ENCODE measurements at regions not wholly inside any gene's neighbourhood (a gene's known extent, or its start where the extent isn't known, plus 50 kb on each side); places are given as distances from the start of the nearest gene placed in this dataset.
A peak's percentile ranks its signal among the peaks of the same experiment; 100 is the strongest.

DNA sequence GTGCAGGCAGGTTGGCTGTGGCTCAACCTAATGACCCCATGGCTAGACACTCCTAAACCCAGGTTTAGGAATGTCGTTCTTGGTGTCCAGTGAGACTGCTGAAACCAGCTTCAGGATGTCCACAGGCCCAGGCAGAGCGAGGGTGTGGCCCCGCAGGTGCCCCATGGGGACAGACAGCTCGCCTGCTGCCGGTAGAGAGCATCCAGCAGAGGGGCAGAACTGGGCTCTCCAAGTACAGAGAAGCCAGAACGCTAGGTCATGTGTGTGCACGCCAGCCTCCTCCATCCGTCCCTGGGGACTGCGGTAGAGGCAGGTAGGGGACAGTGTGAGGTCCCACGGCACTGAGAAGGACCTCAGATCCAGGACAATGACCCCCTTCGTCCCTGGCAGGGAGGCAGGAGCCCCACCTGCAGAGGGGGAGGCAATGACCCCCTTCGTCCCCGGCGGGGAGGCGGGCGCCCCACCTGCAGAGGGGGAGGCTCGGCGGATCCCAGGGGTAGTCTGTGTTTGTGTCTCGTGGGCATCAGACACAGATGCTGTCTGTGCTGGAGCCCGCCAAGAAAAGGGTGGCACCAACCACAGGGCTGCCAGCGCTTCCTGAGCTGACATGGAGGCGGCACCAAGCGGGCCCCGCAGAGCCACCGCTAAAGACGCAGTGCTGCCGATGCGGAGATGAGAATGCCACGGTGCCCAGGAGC lies 118.4 kb downstream of the FAM53A start:
- ChIA-PET POLR2A (no interaction called here), CTCF (no interaction called here)
- H3K27me3 ChIP-seq (replicated peaks in 1 of 2; ENCODE audit: control insufficient read depth in 2 of 2, extremely low read depth in 1 of 2, insufficient read depth in 2 of 2, low read length in 1 of 2) = peaks cover 0 to 80% of the 10 kb centered on the region in 2 experiments
- H3K4me1 ChIP-seq (ENCODE audit: control insufficient read depth in 1 of 2, extremely low read depth in 1 of 2, insufficient read depth in 2 of 2, low read length in 2 of 2) = peaks cover 0 to 18% of the 10 kb centered on the region in 2 experiments
- no peak overlapping the region for H3K4me3 ChIP-seq (ENCODE audit: control insufficient read depth in 1 of 2, extremely low read depth in 1 of 2, low read length in 1 of 2)
- H3K27ac ChIP-seq (ENCODE audit: low read length) = no peak overlapping the region
- peak overlapping the region in 1 of 3 donors; percentile 80 for H3K4me3 Mint-ChIP-seq
- H3K36me3 ChIP-seq (ENCODE audit: control insufficient read depth in 2 of 2, extremely low read depth in 1 of 2, insufficient read depth in 1 of 2, low read length in 1 of 2) = no peaks in the 10 kb centered on the region
- H3K36me3 Mint-ChIP-seq = no peaks in the 10 kb centered on the region
- no peaks in the 10 kb centered on the region for H3K9me3 ChIP-seq
- ATAC-seq (replicated peaks in 1 of 4) = peak; percentile 37 to 74 (median 66)
- H3K27ac Mint-ChIP-seq = no peak overlapping the region
- H3K9me3 Mint-ChIP-seq = no peaks in the 10 kb centered on the region
- peaks cover 3 to 24% of the 10 kb centered on the region in 2 donors for H3K27me3 Mint-ChIP-seq
- H3K4me1 Mint-ChIP-seq = peaks cover 3 to 6% (median 3%) of the 10 kb centered on the region in 3 donors
- WGBS (ENCODE audit: insufficient coverage) = 52% methylated on average over 26 of the region's 29 CpGs
- peak in 10 of 35 experiments; percentile 15 to 33 (median 22) for DNase-seq

- Histone ChIP-seq H3K36me3 (ENCODE audit: control insufficient read depth in 2 of 2, extremely low read depth in 1 of 2, insufficient read depth in 1 of 2, low read length in 1 of 2) (no peaks in the 10 kb centered on the region), H3K27ac (ENCODE audit: low read length) (no peak overlapping the region), H3K4me3 (ENCODE audit: control insufficient read depth in 1 of 2, extremely low read depth in 1 of 2, low read length in 1 of 2) (no peak overlapping the region), H3K27me3 (replicated peaks in 1 of 2; ENCODE audit: control insufficient read depth in 2 of 2, extremely low read depth in 1 of 2, insufficient read depth in 2 of 2, low read length in 1 of 2) (peaks cover 0 to 80% of the 10 kb centered on the region in 2 experiments), H3K9me3 (no peaks in the 10 kb centered on the region), H3K4me1 (ENCODE audit: control insufficient read depth in 1 of 2, extremely low read depth in 1 of 2, insufficient read depth in 2 of 2, low read length in 2 of 2) (peaks cover 0 to 18% of the 10 kb centered on the region in 2 experiments)
- Mint-ChIP-seq H3K27ac (no peak overlapping the region), H3K27me3 (peaks cover 7 to 23% of the 10 kb centered on the region in 2 donors), H3K36me3 (no peaks in the 10 kb centered on the region), H3K4me3 (no peak overlapping the region), H3K9me3 (no peaks in the 10 kb centered on the region), H3K4me1 (peaks cover 3 to 6% (median 3%) of the 10 kb centered on the region in 3 donors)
- ATAC-seq (replicated peaks in 1 of 4) = no peak
- POLR2A ChIA-PET = no interaction called here
- DNase-seq = no peak
- WGBS (ENCODE audit: insufficient coverage) = 62% methylated on average over 13 of the region's 21 CpGs
- CTCF ChIA-PET = no interaction called here
These were observed 119.4 kb downstream of the FAM53A start for GRCh38 chr4:1564535-1565375.

DNA sequence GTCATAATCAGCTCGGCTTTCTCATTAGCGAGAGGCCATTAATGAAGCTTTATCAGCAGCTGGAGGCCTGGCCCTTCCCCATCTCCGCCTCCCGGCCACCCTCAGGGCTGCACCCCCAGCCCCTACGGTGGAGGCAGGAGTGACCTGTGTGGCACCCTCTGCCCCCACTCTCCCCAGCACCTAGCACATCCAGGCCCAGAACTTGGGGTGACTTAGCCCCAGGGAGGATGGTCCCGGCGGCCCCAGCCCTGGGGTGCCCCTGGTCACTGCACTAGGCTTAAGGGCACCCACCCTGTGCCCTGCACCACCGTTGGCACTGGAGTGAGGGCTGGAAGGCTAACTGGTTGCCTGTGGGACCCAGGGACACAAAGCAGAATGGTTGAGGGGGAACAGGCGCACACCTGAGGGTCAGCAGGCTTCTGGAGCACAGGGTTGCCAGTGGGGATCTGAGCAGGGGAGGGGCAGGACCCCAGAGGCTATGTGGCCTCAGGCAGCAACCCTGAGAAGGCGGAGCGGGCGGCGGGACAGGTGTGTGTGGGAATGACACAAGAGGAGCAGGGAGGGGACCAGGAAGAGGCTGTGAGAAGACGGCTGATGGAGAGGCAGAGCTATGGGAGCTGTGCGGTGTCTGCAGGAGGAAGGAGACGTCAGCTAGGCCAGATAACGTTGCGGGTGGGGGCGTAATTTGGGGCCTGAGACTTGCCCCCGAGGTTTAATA lies 120.2 kb downstream of the FAM53A start:
- no peak overlapping the region for H3K27ac Mint-ChIP-seq
- peaks cover 7 to 24% of the 10 kb centered on the region in 2 donors for H3K27me3 Mint-ChIP-seq
- CTCF ChIA-PET = no interaction called here
- Histone ChIP-seq H3K27me3 (replicated peaks in 1 of 2; ENCODE audit: control insufficient read depth in 2 of 2, extremely low read depth in 1 of 2, insufficient read depth in 2 of 2, low read length in 1 of 2) (peaks cover 0 to 81% of the 10 kb centered on the region in 2 experiments), H3K9me3 (no peaks in the 10 kb centered on the region), H3K4me1 (ENCODE audit: control insufficient read depth in 1 of 2, extremely low read depth in 1 of 2, insufficient read depth in 2 of 2, low read length in 2 of 2) (peaks cover 0 to 18% of the 10 kb centered on the region in 2 experiments), H3K36me3 (ENCODE audit: control insufficient read depth in 2 of 2, extremely low read depth in 1 of 2, insufficient read depth in 1 of 2, low read length in 1 of 2) (no peaks in the 10 kb centered on the region), H3K4me3 (ENCODE audit: control insufficient read depth in 1 of 2, extremely low read depth in 1 of 2, low read length in 1 of 2) (no peak overlapping the region), H3K27ac (ENCODE audit: low read length) (no peak overlapping the region)
- ATAC-seq (replicated peaks in 1 of 4) (no peak), DNase-seq (no peak)
- peaks cover 3 to 6% (median 3%) of the 10 kb centered on the region in 3 donors for H3K4me1 Mint-ChIP-seq
- H3K36me3 Mint-ChIP-seq = no peaks in the 10 kb centered on the region
- H3K4me3 Mint-ChIP-seq = no peak overlapping the region
- 74% methylated on average over 20 of the region's 20 CpGs for WGBS (ENCODE audit: insufficient coverage)
- POLR2A ChIA-PET = no interaction called here
- no peaks in the 10 kb centered on the region for H3K9me3 Mint-ChIP-seq

DNA sequence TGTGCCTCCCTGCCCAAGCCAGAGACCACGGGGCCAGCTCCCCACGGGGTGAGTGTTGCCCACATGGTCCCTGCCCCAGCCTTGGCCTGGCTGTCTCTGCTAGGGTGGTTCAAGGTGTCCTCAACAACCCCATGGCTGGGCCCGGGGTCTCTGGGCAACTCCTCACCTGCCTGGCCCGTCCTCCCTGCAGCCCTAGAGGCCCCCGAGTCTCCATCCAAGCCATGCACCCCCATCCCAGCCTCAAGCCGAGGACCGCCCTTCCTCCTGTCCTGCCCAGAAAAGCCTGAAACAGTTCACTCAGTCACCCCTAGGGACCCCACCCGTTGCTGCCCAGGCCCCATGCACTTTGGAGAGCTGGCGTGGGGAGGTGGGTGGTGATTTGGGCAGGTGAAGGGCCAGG lies 120.9 kb downstream of the FAM53A start:
- WGBS (ENCODE audit: insufficient coverage) = 44% methylated on average over 5 of the region's 9 CpGs
- Histone ChIP-seq H3K4me3 (ENCODE audit: control insufficient read depth in 1 of 2, extremely low read depth in 1 of 2, low read length in 1 of 2) (no peak overlapping the region), H3K27me3 (replicated peaks in 1 of 2; ENCODE audit: control insufficient read depth in 2 of 2, extremely low read depth in 1 of 2, insufficient read depth in 2 of 2, low read length in 1 of 2) (peaks cover 0 to 79% of the 10 kb centered on the region in 2 experiments), H3K27ac (ENCODE audit: low read length) (no peak overlapping the region), H3K4me1 (ENCODE audit: control insufficient read depth in 1 of 2, extremely low read depth in 1 of 2, insufficient read depth in 2 of 2, low read length in 2 of 2) (peaks cover 0 to 18% of the 10 kb centered on the region in 2 experiments), H3K36me3 (ENCODE audit: control insufficient read depth in 2 of 2, extremely low read depth in 1 of 2, insufficient read depth in 1 of 2, low read length in 1 of 2) (no peaks in the 10 kb centered on the region), H3K9me3 (no peaks in the 10 kb centered on the region)
- ATAC-seq (replicated peaks in 1 of 4) (no peak), DNase-seq (no peak)
- H3K4me3 Mint-ChIP-seq = no peak overlapping the region
- no peak overlapping the region for H3K27ac Mint-ChIP-seq
- POLR2A ChIA-PET = no interaction called here
- CTCF ChIA-PET = interaction anchor here in 1 of 2 donors (0.6 kb wide), 1 partner anchor 10 kb away, joined by 4 read pairs; no protein-coding TSS in a partner anchor
- no peaks in the 10 kb centered on the region for H3K9me3 Mint-ChIP-seq
- H3K27me3 Mint-ChIP-seq = peaks cover 7 to 26% of the 10 kb centered on the region in 2 donors
- H3K36me3 Mint-ChIP-seq = no peaks in the 10 kb centered on the region
- peaks cover 3 to 6% (median 3%) of the 10 kb centered on the region in 3 donors for H3K4me1 Mint-ChIP-seq

DNA sequence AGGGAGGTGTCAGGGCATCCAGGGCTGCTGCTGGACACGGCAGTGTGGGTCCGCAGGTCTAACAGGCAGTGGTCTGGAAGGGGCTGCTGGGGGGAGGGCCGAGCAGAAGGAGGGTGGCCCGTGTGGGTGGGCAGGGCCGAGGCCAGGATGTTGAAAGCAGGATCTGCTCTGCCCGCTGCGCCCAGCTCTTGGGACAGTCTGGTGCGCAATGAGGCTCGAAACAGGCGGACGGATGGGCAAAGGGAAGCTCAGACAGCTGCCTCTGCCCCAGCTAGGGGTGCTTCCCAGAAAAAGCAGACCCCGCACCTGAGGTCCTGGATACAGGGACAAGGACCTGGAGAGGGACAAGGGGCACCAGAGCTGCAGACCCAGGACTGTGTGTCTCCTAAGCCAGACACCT lies 121.3 kb downstream of the FAM53A start:
- ChIA-PET CTCF (interaction anchor here in 1 of 2 donors (0.6 kb wide), 1 partner anchor 10 kb away, joined by 4 read pairs; no protein-coding TSS in a partner anchor), POLR2A (no interaction called here)
- Histone ChIP-seq H3K9me3 (no peaks in the 10 kb centered on the region), H3K36me3 (ENCODE audit: control insufficient read depth in 2 of 2, extremely low read depth in 1 of 2, insufficient read depth in 1 of 2, low read length in 1 of 2) (no peaks in the 10 kb centered on the region), H3K27ac (ENCODE audit: low read length) (no peak overlapping the region), H3K27me3 (replicated peaks in 1 of 2; ENCODE audit: control insufficient read depth in 2 of 2, extremely low read depth in 1 of 2, insufficient read depth in 2 of 2, low read length in 1 of 2) (peaks cover 0 to 79% of the 10 kb centered on the region in 2 experiments), H3K4me1 (ENCODE audit: control insufficient read depth in 1 of 2, extremely low read depth in 1 of 2, insufficient read depth in 2 of 2, low read length in 2 of 2) (peaks cover 0 to 15% of the 10 kb centered on the region in 2 experiments), H3K4me3 (ENCODE audit: control insufficient read depth in 1 of 2, extremely low read depth in 1 of 2, low read length in 1 of 2) (no peak overlapping the region)
- ATAC-seq (replicated peaks in 1 of 4) = no peak
- no peak for DNase-seq
- H3K36me3 Mint-ChIP-seq = no peaks in the 10 kb centered on the region
- H3K27me3 Mint-ChIP-seq = peaks cover 7 to 28% of the 10 kb centered on the region in 2 donors
- no peaks in the 10 kb centered on the region for H3K9me3 Mint-ChIP-seq
- H3K4me3 Mint-ChIP-seq = no peak overlapping the region
- H3K27ac Mint-ChIP-seq = no peak overlapping the region
- H3K4me1 Mint-ChIP-seq = peaks cover 3 to 6% (median 3%) of the 10 kb centered on the region in 3 donors
- 80% methylated on average over 11 of the region's 12 CpGs for WGBS (ENCODE audit: insufficient coverage)

DNA sequence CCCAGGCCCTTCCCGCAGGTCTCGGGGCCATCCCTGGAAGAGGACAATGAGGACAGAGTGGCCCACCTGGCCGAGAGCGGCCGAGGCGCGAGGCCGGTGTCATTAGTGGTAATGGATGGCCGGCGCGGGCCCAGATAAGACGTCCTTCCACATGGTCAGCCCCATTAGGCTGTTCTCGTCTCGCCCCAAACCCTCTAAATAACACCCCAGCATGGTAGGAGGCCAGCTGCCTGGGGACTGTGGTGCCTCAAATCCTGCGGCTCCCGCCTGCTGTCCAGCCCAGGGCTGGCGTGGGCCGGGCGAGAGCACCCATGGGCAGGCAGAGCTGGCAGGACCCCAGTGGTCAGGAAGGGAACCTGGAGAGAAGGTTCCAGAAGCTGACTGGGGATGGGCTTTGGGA lies 121.7 kb downstream of the FAM53A start:
- 87% methylated on average over 14 of the region's 19 CpGs for WGBS (ENCODE audit: insufficient coverage)
- H3K4me1 Mint-ChIP-seq = peaks cover 3 to 6% (median 3%) of the 10 kb centered on the region in 3 donors
- no peak overlapping the region for H3K27ac ChIP-seq (ENCODE audit: low read length)
- H3K36me3 ChIP-seq (ENCODE audit: control insufficient read depth in 2 of 2, extremely low read depth in 1 of 2, insufficient read depth in 1 of 2, low read length in 1 of 2) = no peaks in the 10 kb centered on the region
- H3K4me3 ChIP-seq (ENCODE audit: control insufficient read depth in 1 of 2, extremely low read depth in 1 of 2, low read length in 1 of 2) = no peak overlapping the region
- H3K36me3 Mint-ChIP-seq = no peaks in the 10 kb centered on the region
- peaks cover 0 to 79% of the 10 kb centered on the region in 2 experiments for H3K27me3 ChIP-seq (replicated peaks in 1 of 2; ENCODE audit: control insufficient read depth in 2 of 2, extremely low read depth in 1 of 2, insufficient read depth in 2 of 2, low read length in 1 of 2)
- DNase-seq (no peak), ATAC-seq (replicated peaks in 1 of 4) (no peak)
- ChIA-PET POLR2A (no interaction called here), CTCF (no interaction called here)
- H3K9me3 Mint-ChIP-seq = no peaks in the 10 kb centered on the region
- H3K27ac Mint-ChIP-seq = no peak overlapping the region
- H3K27me3 Mint-ChIP-seq = peaks cover 7 to 30% of the 10 kb centered on the region in 2 donors
- H3K9me3 ChIP-seq = no peaks in the 10 kb centered on the region
- H3K4me1 ChIP-seq (ENCODE audit: control insufficient read depth in 1 of 2, extremely low read depth in 1 of 2, insufficient read depth in 2 of 2, low read length in 2 of 2) = peaks cover 0 to 11% of the 10 kb centered on the region in 2 experiments
- H3K4me3 Mint-ChIP-seq = no peak overlapping the region
